DND-41 (cell line): ENCODE measurements at regions not wholly inside any gene's neighbourhood (a gene's known extent, or its start where the extent isn't known, plus 50 kb on each side); places are given as distances from the start of the nearest gene placed in this dataset.

Experiments
- EZH2 ChIP-seq: IDR thresholded peaks from 3 replicates; pipeline ENCODE4 v1.6.1; 2012; ENCODE audit warnings: borderline replicate concordance, low read depth, mild to moderate bottlenecking, moderate library complexity, low read length, inconsistent platforms; ENCODE audit not compliant: severe bottlenecking
- TF ChIP-seq, protein P1 (sequence below): IDR thresholded peaks from 2 replicates; pipeline ENCODE4 v1.5.1; 2012; ENCODE audit warnings: borderline replicate concordance, low read length, moderate library complexity, mild to moderate bottlenecking; ENCODE audit not compliant: poor library complexity, severe bottlenecking; ENCODE audit errors: extremely low read depth

GRCh38 chr4:33878710-33879109, 2365.6 kb downstream of the ARAP2 start:
- TF ChIP-seq, protein P1, sequence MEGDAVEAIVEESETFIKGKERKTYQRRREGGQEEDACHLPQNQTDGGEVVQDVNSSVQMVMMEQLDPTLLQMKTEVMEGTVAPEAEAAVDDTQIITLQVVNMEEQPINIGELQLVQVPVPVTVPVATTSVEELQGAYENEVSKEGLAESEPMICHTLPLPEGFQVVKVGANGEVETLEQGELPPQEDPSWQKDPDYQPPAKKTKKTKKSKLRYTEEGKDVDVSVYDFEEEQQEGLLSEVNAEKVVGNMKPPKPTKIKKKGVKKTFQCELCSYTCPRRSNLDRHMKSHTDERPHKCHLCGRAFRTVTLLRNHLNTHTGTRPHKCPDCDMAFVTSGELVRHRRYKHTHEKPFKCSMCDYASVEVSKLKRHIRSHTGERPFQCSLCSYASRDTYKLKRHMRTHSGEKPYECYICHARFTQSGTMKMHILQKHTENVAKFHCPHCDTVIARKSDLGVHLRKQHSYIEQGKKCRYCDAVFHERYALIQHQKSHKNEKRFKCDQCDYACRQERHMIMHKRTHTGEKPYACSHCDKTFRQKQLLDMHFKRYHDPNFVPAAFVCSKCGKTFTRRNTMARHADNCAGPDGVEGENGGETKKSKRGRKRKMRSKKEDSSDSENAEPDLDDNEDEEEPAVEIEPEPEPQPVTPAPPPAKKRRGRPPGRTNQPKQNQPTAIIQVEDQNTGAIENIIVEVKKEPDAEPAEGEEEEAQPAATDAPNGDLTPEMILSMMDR = no peak
- no peak for TF ChIP-seq EZH2
